ENCODE measurements at regions not wholly inside any gene's neighbourhood (a gene's known extent, or its start where the extent isn't known, plus 50 kb on each side); places are given as distances from the start of the nearest gene placed in this dataset.

GRCh38 chr3:81998139-81998755 is 236.8 kb upstream of the GBE1 start:
- TF ChIP-seq CTCF (IDR thresholded peaks at IDR 0.05) (no peak), POLR2A (IDR thresholded peaks at IDR 0.05) (no peak)
